WTC11 (cell line): ENCODE measurements at regions not wholly inside any gene's neighbourhood (a gene's known extent, or its start where the extent isn't known, plus 50 kb on each side); places are given as distances from the start of the nearest gene placed in this dataset.

Experiments
- CREB1 ChIP-seq: sonication (generic); formaldehyde crosslinking; IDR thresholded peaks from 2 replicates; pipeline ENCODE4 v1.8.0; 2023; ENCODE audit warnings: mild to moderate bottlenecking, missing genetic modification reagents
- ETV6 ChIP-seq: sonication (generic); formaldehyde crosslinking; IDR thresholded peaks from 2 replicates; pipeline ENCODE4 v1.8.1; 2022; ENCODE audit warnings: mild to moderate bottlenecking, missing genetic modification reagents
- FOXP4 ChIP-seq: sonication (generic); formaldehyde crosslinking; IDR thresholded peaks from 2 replicates; pipeline ENCODE4 v1.8.0; 2022; ENCODE audit warnings: mild to moderate bottlenecking, missing genetic modification reagents
- JUN ChIP-seq: sonication (generic); formaldehyde crosslinking; IDR thresholded peaks from 2 replicates; pipeline ENCODE4 v1.8.0; 2023; ENCODE audit warnings: mild to moderate bottlenecking, missing genetic modification reagents
- NFE2L1 ChIP-seq: sonication (generic); formaldehyde crosslinking; IDR thresholded peaks from 2 replicates; pipeline ENCODE4 v1.8.1; 2023; ENCODE audit warnings: missing genetic modification reagents
- NR2C2 ChIP-seq: sonication (generic); formaldehyde crosslinking; IDR thresholded peaks from 2 replicates; pipeline ENCODE4 v1.8.0; 2022; ENCODE audit warnings: mild to moderate bottlenecking, missing genetic modification reagents
- NR3C1 ChIP-seq: sonication (generic); formaldehyde crosslinking; conservative IDR thresholded peaks from 2 replicates; pipeline ENCODE4 v1.8.1; 2023; ENCODE audit warnings: low read depth, mild to moderate bottlenecking, missing genetic modification reagents
- SMAD4 ChIP-seq: sonication (generic); formaldehyde crosslinking; IDR thresholded peaks from 2 replicates; pipeline ENCODE4 v1.8.0; 2022; ENCODE audit warnings: mild to moderate bottlenecking, missing genetic modification reagents
- SOX15 ChIP-seq: fragments of 250-450 bp; sonication (Bioruptor Pico); IDR thresholded peaks from 2 replicates; pipeline ENCODE4 v1.9.0; 2021; ENCODE audit warnings: mild to moderate bottlenecking
- TCF7 ChIP-seq: sonication (generic); formaldehyde crosslinking; IDR thresholded peaks from 2 replicates; pipeline ENCODE4 v1.8.0; 2022; ENCODE audit warnings: mild to moderate bottlenecking, low read depth, missing genetic modification reagents, moderate library complexity
- USF1 ChIP-seq: sonication (generic); formaldehyde crosslinking; IDR thresholded peaks from 2 replicates; pipeline ENCODE4 v1.8.0; 2022; ENCODE audit warnings: mild to moderate bottlenecking, missing genetic modification reagents
- ZNF263 ChIP-seq: sonication (generic); formaldehyde crosslinking; IDR thresholded peaks from 2 replicates; pipeline ENCODE4 v1.8.1; 2022; ENCODE audit warnings: low read depth, mild to moderate bottlenecking, moderate library complexity, missing genetic modification reagents
- TF ChIP-seq, protein P1 (sequence below): fragments of 200-600 bp; IDR thresholded peaks from 2 replicates; pipeline ENCODE4 v1.8.0; 2022; ENCODE audit warnings: antibody characterized with exemption
- TF ChIP-seq, protein P2 (sequence below): sonication (generic); formaldehyde crosslinking; IDR thresholded peaks from 2 replicates; pipeline ENCODE4 v1.8.1; 2022; ENCODE audit warnings: low read depth, missing genetic modification reagents, borderline replicate concordance

GRCh38 chr5:27472000-27472763 lies 433.8 kb upstream of the CDH9 start:
- TF ChIP-seq, protein P1, sequence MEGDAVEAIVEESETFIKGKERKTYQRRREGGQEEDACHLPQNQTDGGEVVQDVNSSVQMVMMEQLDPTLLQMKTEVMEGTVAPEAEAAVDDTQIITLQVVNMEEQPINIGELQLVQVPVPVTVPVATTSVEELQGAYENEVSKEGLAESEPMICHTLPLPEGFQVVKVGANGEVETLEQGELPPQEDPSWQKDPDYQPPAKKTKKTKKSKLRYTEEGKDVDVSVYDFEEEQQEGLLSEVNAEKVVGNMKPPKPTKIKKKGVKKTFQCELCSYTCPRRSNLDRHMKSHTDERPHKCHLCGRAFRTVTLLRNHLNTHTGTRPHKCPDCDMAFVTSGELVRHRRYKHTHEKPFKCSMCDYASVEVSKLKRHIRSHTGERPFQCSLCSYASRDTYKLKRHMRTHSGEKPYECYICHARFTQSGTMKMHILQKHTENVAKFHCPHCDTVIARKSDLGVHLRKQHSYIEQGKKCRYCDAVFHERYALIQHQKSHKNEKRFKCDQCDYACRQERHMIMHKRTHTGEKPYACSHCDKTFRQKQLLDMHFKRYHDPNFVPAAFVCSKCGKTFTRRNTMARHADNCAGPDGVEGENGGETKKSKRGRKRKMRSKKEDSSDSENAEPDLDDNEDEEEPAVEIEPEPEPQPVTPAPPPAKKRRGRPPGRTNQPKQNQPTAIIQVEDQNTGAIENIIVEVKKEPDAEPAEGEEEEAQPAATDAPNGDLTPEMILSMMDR: no peak
- TF ChIP-seq, protein P2, sequence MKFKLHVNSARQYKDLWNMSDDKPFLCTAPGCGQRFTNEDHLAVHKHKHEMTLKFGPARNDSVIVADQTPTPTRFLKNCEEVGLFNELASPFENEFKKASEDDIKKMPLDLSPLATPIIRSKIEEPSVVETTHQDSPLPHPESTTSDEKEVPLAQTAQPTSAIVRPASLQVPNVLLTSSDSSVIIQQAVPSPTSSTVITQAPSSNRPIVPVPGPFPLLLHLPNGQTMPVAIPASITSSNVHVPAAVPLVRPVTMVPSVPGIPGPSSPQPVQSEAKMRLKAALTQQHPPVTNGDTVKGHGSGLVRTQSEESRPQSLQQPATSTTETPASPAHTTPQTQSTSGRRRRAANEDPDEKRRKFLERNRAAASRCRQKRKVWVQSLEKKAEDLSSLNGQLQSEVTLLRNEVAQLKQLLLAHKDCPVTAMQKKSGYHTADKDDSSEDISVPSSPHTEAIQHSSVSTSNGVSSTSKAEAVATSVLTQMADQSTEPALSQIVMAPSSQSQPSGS (CRISPR knock-in tag): no peak
- TF ChIP-seq ETV6 (CRISPR knock-in tag): no peak
- no peak for TF ChIP-seq USF1
- TF ChIP-seq CREB1: no peak
- TF ChIP-seq FOXP4 (CRISPR knock-in tag): no peak
- TF ChIP-seq NR2C2 (CRISPR knock-in tag): no peak
- TF ChIP-seq ZNF263 (CRISPR knock-in tag): no peak
- TF ChIP-seq NFE2L1 (CRISPR knock-in tag): no peak
- no peak for TF ChIP-seq TCF7
- TF ChIP-seq SMAD4 (CRISPR knock-in tag): no peak
- no peak for TF ChIP-seq JUN (CRISPR knock-in tag)
- no peak for TF ChIP-seq NR3C1 (CRISPR knock-in tag)
- no peak for TF ChIP-seq SOX15 (CRISPR knock-in tag)
